Muscle of back (tissue), 3 donors: ENCODE measurements at regions not wholly inside any gene's neighbourhood (a gene's known extent, or its start where the extent isn't known, plus 50 kb on each side); places are given as distances from the start of the nearest gene placed in this dataset.

Experiments
- DNase-seq, 3 donors: peaks; one replicate each; pipeline versions ENCODE4 v3.0.0 to v3.0.0-alpha.2; 2013

DNA sequence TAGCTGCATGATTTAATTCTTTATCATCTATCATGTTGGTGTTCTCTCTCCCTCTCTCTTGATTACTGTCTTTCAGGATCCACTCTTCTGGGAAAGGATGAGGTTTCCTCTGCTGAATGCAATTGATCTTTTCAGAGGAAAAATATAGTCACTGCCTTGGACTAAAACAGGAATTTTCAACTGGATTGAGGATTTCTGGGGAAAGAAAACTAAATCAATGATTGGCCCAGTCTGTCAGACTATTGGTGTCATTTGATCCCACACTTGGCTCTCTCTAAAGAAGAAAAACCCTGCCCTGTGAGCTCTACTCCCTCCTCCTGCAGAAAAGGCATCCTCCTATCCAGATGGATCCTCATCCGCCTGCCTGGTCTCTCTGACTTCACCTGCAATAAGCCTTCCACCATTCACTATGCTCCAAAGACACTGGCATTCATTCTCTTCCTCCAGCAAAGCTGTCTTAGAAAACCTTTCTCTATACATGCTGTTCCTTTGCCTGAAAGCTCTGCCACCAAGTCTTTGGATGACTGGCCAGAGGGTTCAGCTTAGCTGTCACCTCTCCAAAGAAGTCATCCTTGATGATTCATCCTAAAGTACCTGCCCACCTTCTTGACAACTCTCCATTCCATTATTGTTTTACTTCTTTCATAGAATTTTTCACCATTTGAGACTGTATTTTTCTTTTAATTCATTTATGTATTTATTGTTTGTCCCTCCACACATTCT, 127.7 kb upstream of the CAND1 start:
- peak; percentile 18 to 59 (median 33) for DNase-seq

DNA sequence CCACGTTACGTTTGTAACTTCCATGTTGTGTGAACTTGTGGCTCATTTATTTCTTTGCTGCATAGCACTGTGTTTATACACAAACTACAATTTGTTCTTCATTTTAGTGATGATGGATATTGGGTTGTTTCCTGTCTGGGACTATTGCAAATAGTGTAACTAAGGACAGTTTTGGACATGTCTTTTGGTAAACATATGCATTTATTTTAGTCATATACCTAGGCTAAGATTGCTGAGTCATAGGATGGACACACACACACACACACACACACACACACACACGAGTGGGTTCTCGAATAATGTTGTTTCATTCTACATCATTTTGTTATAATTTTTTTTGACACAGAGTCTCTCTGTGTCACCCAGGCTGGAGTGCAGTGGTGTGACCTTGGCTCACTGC, 123.5 kb upstream of the CAND1 start:
- no peak for DNase-seq

GRCh38 chr12:67147030-67147429, 122.1 kb upstream of the CAND1 start:
- DNase-seq: no peak

- no peak for DNase-seq
Measured at GRCh38 chr12:67147447-67147846, 121.7 kb upstream of the CAND1 start.

GRCh38 chr12:67148265-67148664, 120.9 kb upstream of the CAND1 start:
- DNase-seq: no peak

DNA sequence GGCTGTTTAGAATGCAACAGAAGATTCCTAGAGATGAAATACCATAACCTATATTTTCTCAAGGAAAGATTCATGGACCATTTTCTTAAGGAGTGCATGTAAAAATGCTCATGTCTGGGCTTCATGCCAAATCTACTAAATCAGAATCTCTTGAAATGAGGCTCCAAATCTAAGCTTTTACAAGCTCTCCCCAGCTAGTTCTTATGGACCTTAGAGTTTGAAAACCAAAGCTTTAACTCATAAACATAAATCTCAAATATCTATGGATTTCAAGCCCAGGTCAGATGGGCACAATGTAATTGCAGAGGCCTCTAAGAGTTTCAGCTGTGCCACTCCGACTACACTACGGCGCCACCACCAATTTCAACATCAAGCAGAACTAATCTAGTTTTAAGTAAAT, 117.3 kb upstream of the CAND1 start:
- peak; percentile 11 to 57 (median 25) for DNase-seq

DNA sequence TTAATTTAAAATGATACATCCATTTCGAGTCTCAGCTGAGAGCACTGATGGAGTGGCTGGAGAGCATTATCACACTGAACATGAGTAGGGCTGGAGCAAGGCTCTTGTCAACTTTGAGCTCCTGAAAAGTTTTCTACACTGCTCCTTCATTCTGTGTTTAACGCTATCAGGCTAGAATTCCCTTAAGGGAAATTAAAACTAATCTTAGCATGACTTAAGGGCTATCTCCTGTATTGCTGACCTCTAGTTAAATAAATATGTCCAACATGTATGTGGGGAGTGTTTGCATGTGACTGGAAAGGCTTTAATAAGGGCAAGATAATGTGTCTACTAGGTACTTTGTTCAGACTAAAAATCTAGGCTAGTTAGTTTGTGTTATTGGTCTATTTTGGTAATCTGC, 116.7 kb upstream of the CAND1 start:
- no peak for DNase-seq

DNA sequence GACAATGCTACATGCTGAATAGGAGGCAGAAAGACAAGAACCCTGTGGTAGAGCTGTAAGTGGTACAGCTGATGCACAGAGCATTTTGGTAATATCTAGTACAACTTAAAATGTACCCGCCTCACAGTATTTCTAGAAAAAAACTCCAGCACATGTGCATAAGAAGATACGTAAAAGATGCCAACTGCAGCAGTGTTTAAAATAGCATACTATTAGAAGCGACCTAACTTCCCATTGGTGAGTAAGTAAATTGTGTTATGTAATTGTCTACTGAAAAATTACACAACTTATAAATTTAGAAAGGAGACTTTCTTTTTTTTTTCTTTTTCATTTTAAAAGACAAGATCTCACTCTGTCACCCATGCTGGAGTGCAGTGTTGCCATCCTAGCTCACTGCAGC, 114.3 kb upstream of the CAND1 start:
- no peak for DNase-seq

DNA sequence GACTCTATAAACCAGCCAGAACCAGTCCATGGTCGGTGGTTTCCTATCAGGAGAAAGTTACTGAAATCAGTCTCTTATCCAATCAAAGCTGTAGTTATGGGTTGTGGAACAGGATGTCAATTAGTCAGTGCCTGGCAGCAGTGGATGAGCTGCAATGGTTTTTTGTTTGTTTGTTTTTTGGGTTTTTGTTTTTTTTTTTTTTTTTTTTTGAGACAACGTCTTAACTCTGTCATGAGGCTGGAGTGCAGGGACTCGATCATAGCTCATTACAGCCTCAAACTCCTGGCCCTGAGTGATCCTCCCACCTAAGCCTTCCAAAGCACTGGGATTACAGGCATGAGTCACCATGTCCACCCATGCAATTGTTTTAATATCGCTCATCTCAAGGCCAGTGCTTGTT, 113.3 kb upstream of the CAND1 start:
- DNase-seq: no peak

DNA sequence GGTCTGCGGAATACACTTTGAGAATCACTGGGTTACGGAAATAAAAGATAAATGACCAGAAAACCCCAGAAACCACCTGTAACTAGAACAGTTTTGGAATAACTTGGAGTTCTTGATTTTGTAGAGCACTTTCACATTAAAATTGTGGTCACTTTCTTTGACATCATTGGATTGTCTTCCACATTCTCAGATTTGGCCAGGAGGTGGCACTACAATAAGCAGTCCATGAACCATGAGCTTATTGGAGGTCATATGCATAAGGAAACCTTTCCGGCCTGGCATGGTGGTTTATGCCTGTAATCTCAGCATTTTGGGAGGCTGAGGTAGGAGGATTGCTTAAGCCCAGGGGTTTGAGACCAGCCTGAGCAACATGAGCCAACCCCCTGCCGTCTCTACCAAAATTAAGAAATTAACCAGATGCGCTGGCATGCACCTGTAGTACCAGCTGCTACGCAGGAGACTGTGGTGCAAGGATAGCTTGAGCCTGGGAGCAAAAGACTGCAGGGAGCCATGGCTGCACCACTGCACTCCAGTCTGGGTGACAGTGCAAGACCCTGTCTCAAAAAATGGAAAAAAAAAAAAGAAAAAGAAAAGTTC, 107.7 kb upstream of the CAND1 start:
- DNase-seq: peak in 1 of 3 donors; percentile 9

DNA sequence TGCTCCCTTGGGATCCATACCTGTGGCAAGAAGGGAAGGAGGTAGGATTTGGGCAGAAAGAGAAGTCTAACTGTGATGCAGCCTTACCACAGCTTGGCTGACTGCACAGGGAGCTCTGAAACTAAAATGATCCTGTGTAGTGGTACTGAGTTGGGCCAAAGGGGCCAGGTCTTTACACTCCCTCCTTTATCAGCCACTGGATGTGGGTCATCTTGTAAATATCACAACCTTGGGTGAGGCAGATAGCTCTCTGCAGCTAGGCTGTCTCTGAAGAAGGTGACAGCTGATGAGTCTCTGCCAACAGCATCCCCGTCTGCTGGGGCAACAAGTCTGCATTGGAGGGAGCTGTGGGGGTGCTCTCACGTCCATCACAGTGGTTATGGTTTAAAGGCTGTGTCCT, 95.9 kb upstream of the CAND1 start:
- DNase-seq: no peak

- no peak for DNase-seq
Measured at GRCh38 chr12:67182551-67182950, 86.6 kb upstream of the CAND1 start.

DNA sequence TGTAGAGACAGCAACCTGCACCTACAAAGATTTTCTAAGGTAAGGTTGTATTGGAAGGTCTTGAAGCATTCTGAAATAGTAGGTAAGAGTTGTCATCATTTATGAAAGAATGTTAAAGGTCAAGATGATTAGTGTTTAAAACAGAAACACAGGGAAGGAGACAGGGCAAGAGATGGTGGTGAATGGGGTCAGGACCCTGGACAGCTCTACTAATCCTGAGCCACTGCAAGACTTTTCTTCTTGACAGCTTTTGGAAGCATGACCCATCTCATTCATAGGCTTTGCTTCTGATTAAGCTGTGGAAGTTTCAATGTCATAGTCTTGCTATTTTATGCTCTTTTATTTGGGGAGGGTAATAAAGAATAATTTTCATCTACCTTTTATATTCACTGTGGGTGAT, 75.5 kb upstream of the CAND1 start:
- DNase-seq: peak; percentile 10 to 54 (median 40)

DNA sequence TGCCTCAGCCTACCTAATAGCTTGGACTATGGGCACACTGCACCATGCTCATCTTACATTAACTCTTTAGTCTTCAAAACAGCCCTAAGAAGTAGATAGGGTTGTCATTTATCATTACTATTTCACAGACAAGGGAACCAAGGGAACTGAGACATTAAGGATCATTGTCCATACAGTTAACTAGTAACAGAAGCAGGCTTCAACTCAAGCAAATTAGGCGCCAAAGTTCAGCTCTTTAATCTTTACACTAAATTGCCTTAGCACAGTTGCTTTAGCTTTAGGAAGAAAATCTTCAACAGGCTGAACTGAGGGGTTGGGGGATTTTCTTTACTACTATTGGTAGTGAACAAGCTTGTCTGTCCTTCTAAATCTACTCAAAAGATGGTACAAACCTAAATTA, 68.8 kb upstream of the CAND1 start:
- no peak for DNase-seq

GRCh38 chr12:67202011-67202677, 67.0 kb upstream of the CAND1 start:
- DNase-seq: no peak

DNA sequence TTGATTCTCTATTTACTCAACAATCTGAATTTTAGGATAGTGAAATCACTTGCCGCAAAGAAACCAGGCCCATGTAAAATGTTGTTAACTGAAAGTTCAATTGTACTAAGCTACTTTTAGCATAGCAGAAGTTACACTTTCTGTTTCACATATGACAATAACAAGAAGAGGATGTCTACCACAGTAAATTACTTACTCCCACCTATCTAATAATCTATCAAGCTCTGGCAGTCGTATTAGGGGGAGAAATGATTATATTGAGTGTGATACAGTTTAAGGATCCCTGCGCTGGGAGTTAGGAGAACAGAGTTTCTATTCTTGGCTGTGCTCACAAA, 66.5 kb upstream of the CAND1 start:
- no peak for DNase-seq

GRCh38 chr12:67208281-67209067, 60.7 kb upstream of the CAND1 start:
- peak in 1 of 3 donors; percentile 2 for DNase-seq

- no peak for DNase-seq
Measured at GRCh38 chr12:67211029-67211428, 58.1 kb upstream of the CAND1 start.

DNA sequence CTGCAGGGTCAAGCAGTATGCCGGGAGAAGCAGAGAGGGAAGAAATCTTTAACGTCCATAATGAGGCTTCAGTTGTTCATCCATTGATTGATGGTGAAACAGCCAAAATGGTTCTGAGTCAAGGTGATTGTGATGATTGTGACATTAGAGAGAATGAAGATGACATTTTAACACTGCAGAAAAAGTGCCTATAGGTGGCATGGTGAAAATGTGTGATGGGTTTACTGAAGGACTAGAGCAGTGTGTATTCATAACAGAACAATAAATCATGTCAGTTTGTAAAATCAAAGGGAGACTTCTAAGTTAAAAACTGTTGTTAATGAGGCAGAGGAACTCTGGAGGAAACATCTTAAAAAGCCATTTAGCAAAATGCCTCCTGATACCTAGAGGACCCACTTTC, 57.7 kb upstream of the CAND1 start:
- DNase-seq: no peak

- DNase-seq: no peak
Measured at GRCh38 chr12:67217647-67218046, 51.5 kb upstream of the CAND1 start.
